Lower leg skin (tissue), 4 donors: ENCODE measurements at regions not wholly inside any gene's neighbourhood (a gene's known extent, or its start where the extent isn't known, plus 50 kb on each side); places are given as distances from the start of the nearest gene placed in this dataset.

Experiments
- DNase-seq, 2 donors: peaks; one replicate each; pipeline ENCODE4 v3.0.0-alpha.2; 2019; ENCODE audit warnings: low spot score in 2 of 2
- H3K4me3 ChIP-seq: fragments of 200-600 bp; sonication (generic); 2 replicates; pipeline ENCODE4 v1.5.1; 2017; ENCODE audit warnings: mild to moderate bottlenecking, low read depth; ENCODE audit not compliant: poor library complexity, severe bottlenecking
- CTCF ChIP-seq, 3 donors: fragments of 450-650 bp; IDR thresholded peaks; one replicate each; pipeline ENCODE4 v1.5.1; 2016; ENCODE audit warnings: antibody characterized with exemption in 3 of 3, mild to moderate bottlenecking in 3 of 3, moderate library complexity in 2 of 3
- POLR2A ChIP-seq, 2 donors: fragments of 450-650 bp; IDR thresholded peaks; one replicate each; pipeline ENCODE4 v1.6.1; 2016 to 2017; ENCODE audit warnings: antibody characterized with exemption in 2 of 2, mild to moderate bottlenecking in 1 of 2, moderate library complexity in 1 of 2
- WGBS, 2 donors: methylation state at CpG; one replicate each; pipeline ENCODE4 v1.1.5; 2018; 5-methylcytosine and 5-hydroxymethylcytosine counted together
- intact Hi-C: fragments of 100-400 bp; cut with DNase I; formaldehyde crosslinking; loops from one replicate; pipeline ENCODE4 v1.15.0; 2023; ENCODE audit warnings: low total_unique reads

GRCh38 chr3:177294221-177294620 lies 96.9 kb upstream of the TBL1XR1 start:
- intact Hi-C loops: no loop called here
- TF ChIP-seq POLR2A (IDR thresholded peaks at IDR 0.05) (no peak), CTCF (IDR thresholded peaks at IDR 0.05) (no peak)
- no peak for DNase-seq
- WGBS, 2 donors: 59 to 71% methylated on average over 4 of the region's 4 CpGs
- no peak overlapping the region for H3K4me3 ChIP-seq

GRCh38 chr3:177295116-177295515 lies 97.8 kb upstream of the TBL1XR1 start:
- WGBS, 2 donors: 70 to 74% methylated on average over 2 of the region's 2 CpGs
- DNase-seq: no peak
- no peak overlapping the region for H3K4me3 ChIP-seq
- TF ChIP-seq POLR2A (IDR thresholded peaks at IDR 0.05) (no peak), CTCF (IDR thresholded peaks at IDR 0.05) (no peak)
- intact Hi-C loops: no loop called here

- intact Hi-C loops: no loop called here
- TF ChIP-seq CTCF (IDR thresholded peaks at IDR 0.05) (no peak), POLR2A (IDR thresholded peaks at IDR 0.05) (no peak)
- no peak overlapping the region for H3K4me3 ChIP-seq
- DNase-seq: no peak
- 95 to 97% methylated on average over 6 of the region's 6 CpGs for WGBS, 2 donors
Observed at GRCh38 chr3:177299250-177299649, 102.0 kb upstream of the TBL1XR1 start.

GRCh38 chr3:177300039-177300833 lies 103.0 kb upstream of the TBL1XR1 start:
- intact Hi-C loops: no loop called here
- no peak overlapping the region for H3K4me3 ChIP-seq
- 75 to 85% methylated on average over 12 of the region's 12 CpGs for WGBS, 2 donors
- no peak for DNase-seq
- no peak for TF ChIP-seq POLR2A (IDR thresholded peaks at IDR 0.05)
- no peak for TF ChIP-seq CTCF (IDR thresholded peaks at IDR 0.05)

GRCh38 chr3:177300842-177301241 lies 103.6 kb upstream of the TBL1XR1 start:
- WGBS, 2 donors: 82 to 83% methylated on average over 2 of the region's 2 CpGs
- intact Hi-C loops: no loop called here
- TF ChIP-seq POLR2A (IDR thresholded peaks at IDR 0.05) (no peak), CTCF (IDR thresholded peaks at IDR 0.05) (no peak)
- DNase-seq: no peak
- H3K4me3 ChIP-seq: no peak overlapping the region

- TF ChIP-seq CTCF (IDR thresholded peaks at IDR 0.05) (no peak), POLR2A (IDR thresholded peaks at IDR 0.05) (no peak)
- intact Hi-C loops: no loop called here
- WGBS, 2 donors: 62 to 73% methylated on average over 2 of the region's 2 CpGs
- H3K4me3 ChIP-seq: no peak overlapping the region
- DNase-seq: no peak
Observed at GRCh38 chr3:177306252-177306651, 109.0 kb upstream of the TBL1XR1 start.
